Neutrophil (primary cell): ENCODE measurements at regions not wholly inside any gene's neighbourhood (a gene's known extent, or its start where the extent isn't known, plus 50 kb on each side); places are given as distances from the start of the nearest gene placed in this dataset.

Experiments
- H3K27ac ChIP-seq: fragments of 200-600 bp; sonication (generic); 2 replicates; pipeline ENCODE4 v1.5.1; 2016; ENCODE audit warnings: mild to moderate bottlenecking, moderate library complexity
- H3K27me3 ChIP-seq: fragments of 200-600 bp; sonication (generic); 2 replicates; pipeline ENCODE4 v1.6.0; 2016; ENCODE audit warnings: mild to moderate bottlenecking
- H3K36me3 ChIP-seq: fragments of 200-600 bp; sonication (generic); 2 replicates; pipeline ENCODE4 v1.5.1; 2017
- H3K4me1 ChIP-seq, 2 experiments: fragments of 200-600 bp in 1 of 2; sonication (generic) in 1 of 2; 1 replicate in 1 of 2; 2 replicates in 1 of 2; pipeline versions ENCODE4 v1.5.1 to v1.6.1; 2013 to 2016; ENCODE audit warnings: low read depth in 1 of 2, low read length in 1 of 2, mild to moderate bottlenecking in 1 of 2, moderate library complexity in 1 of 2; ENCODE audit not compliant: control insufficient read depth in 1 of 2, insufficient read depth in 1 of 2
- H3K4me3 ChIP-seq, 2 experiments: fragments of 200-600 bp in 1 of 2; sonication (generic) in 1 of 2; 1 replicate in 1 of 2; 2 replicates in 1 of 2; pipeline ENCODE4 v1.5.1; 2013 to 2016; ENCODE audit warnings: low read depth in 1 of 2, low read length in 1 of 2, mild to moderate bottlenecking in 1 of 2, moderate library complexity in 1 of 2
- H3K9me3 ChIP-seq: fragments of 200-600 bp; sonication (generic); 2 replicates; pipeline ENCODE4 v1.5.1; 2016
- TF ChIP-seq, protein P1 (sequence below): fragments of 200-600 bp; sonication (generic); IDR thresholded peaks from 2 replicates; pipeline ENCODE4 v1.5.1; 2016; ENCODE audit warnings: antibody characterized with exemption

DNA sequence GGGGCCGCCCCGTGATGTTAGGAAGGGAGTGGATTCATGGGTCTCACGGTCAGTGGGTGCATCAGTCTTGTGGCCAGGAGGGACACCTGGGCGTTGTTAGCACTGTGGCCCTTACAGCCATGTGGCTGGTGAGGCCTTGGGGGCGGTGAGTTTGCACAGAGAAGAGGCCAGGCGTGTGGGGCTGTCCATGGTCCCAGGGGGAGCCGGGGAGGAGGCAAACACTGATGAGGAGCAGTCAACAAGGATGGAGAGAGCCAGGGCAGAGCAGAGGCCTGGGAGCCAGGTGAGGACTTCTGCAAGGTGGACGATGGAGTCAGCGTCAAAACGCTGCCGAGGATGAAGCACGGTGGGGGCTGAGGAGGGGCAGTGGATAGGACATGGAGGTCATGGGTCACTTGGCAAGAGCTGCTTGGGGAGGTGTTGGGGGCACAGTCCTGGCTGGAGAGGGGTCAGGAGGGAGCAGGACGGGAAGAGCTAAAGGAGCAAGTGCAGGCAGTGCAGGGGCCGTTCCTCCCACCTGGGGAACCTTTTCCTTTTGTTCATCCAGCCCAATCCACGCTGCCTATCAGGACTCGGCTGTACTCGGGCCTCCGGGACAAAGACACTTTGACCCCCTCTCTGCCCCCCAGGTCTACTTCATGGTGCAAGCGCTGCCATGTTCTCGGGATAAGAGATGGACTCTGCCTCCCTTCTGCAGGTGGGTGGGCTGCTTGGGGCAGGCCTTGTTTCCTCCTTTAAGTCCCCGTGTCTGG lies 801.1 kb downstream of the TBC1D22A start:
- Histone ChIP-seq H3K27me3 (no peaks in the 10 kb centered on the region), H3K4me3 (no peak overlapping the region), H3K27ac (no peak overlapping the region), H3K9me3 (no peaks in the 10 kb centered on the region), H3K36me3 (no peaks in the 10 kb centered on the region), H3K4me1 (no peaks in the 10 kb centered on the region)
- TF ChIP-seq, protein P1, sequence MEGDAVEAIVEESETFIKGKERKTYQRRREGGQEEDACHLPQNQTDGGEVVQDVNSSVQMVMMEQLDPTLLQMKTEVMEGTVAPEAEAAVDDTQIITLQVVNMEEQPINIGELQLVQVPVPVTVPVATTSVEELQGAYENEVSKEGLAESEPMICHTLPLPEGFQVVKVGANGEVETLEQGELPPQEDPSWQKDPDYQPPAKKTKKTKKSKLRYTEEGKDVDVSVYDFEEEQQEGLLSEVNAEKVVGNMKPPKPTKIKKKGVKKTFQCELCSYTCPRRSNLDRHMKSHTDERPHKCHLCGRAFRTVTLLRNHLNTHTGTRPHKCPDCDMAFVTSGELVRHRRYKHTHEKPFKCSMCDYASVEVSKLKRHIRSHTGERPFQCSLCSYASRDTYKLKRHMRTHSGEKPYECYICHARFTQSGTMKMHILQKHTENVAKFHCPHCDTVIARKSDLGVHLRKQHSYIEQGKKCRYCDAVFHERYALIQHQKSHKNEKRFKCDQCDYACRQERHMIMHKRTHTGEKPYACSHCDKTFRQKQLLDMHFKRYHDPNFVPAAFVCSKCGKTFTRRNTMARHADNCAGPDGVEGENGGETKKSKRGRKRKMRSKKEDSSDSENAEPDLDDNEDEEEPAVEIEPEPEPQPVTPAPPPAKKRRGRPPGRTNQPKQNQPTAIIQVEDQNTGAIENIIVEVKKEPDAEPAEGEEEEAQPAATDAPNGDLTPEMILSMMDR, result no peak

GRCh38 chr22:47561766-47562165 lies 799.3 kb downstream of the TBC1D22A start:
- Histone ChIP-seq H3K4me3 (no peak overlapping the region), H3K9me3 (no peaks in the 10 kb centered on the region), H3K27me3 (no peaks in the 10 kb centered on the region), H3K27ac (no peak overlapping the region), H3K36me3 (no peaks in the 10 kb centered on the region), H3K4me1 (no peaks in the 10 kb centered on the region)
- TF ChIP-seq, protein P1, result no peak

DNA sequence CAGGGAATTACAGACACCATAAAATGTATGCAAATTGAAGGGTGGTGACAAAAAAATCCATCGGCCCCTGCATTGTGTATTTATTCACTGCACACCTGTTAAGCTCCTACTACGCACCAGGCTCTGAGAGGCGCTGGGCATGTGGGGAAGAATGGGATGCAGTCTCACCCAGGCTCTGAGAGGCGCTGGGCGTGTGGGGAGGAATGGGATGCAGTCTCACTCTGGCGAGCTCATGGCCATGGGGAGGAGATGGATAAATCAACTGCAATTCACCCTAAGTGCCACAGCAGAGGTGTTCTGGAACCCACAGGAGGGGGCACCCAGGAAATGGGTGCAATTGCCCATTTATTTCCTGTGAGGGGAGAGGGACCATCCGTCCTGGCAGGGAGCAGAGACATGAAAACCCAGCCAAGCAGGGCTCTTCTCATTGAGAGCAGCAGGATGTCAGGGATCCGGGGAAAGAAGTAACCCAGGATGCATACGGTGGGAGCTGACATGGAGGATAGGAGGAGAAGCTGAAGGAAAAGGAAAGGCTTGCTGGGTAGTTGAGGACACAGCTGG lies 798.7 kb downstream of the TBC1D22A start:
- Histone ChIP-seq H3K27ac (no peak overlapping the region), H3K27me3 (no peaks in the 10 kb centered on the region), H3K4me1 (no peaks in the 10 kb centered on the region), H3K36me3 (no peaks in the 10 kb centered on the region), H3K9me3 (no peaks in the 10 kb centered on the region), H3K4me3 (no peak overlapping the region)
- TF ChIP-seq, protein P1, result no peak

GRCh38 chr22:47558828-47559700 lies 796.6 kb downstream of the TBC1D22A start:
- TF ChIP-seq, protein P1, result no peak
- Histone ChIP-seq H3K9me3 (no peaks in the 10 kb centered on the region), H3K4me3 (no peak overlapping the region), H3K36me3 (no peaks in the 10 kb centered on the region), H3K4me1 (no peaks in the 10 kb centered on the region), H3K27ac (no peak overlapping the region), H3K27me3 (no peaks in the 10 kb centered on the region)

- H3K27me3 ChIP-seq, result no peaks in the 10 kb centered on the region
These were observed 794.0 kb downstream of the TBC1D22A start for GRCh38 chr22:47556473-47556872.

More at GRCh38 chr22:47556473-47556872, 794.0 kb downstream of the TBC1D22A start:
- Histone ChIP-seq H3K9me3 (no peaks in the 10 kb centered on the region), H3K36me3 (no peaks in the 10 kb centered on the region), H3K4me3 (no peak overlapping the region), H3K27ac (no peak overlapping the region), H3K4me1 (no peaks in the 10 kb centered on the region)
- TF ChIP-seq, protein P1, result no peak
